HuH-7.5 (cell line): ENCODE measurements at regions not wholly inside any gene's neighbourhood (a gene's known extent, or its start where the extent isn't known, plus 50 kb on each side); places are given as distances from the start of the nearest gene placed in this dataset.
"Not testable (repeated sequence)": the region's sequence is repeated elsewhere in the genome, so short reads cannot be mapped to it uniquely, and the experiment has no call there.

Experiments
- DNase-seq: peaks from one replicate; pipeline ENCODE4 v3.0.0; 2011; ENCODE audit warnings: low spot score

- DNase-seq = no peak
Measured at GRCh38 chr4:130812117-130812765, 1716.3 kb downstream of the C4orf33 start.

- no peak for DNase-seq
Measured at GRCh38 chr4:130814896-130815295, 1718.9 kb downstream of the C4orf33 start.

GRCh38 chr4:130820448-130820847 is 1724.5 kb downstream of the C4orf33 start:
- no peak for DNase-seq

GRCh38 chr4:130825284-130825683 is 1729.3 kb downstream of the C4orf33 start:
- DNase-seq = no peak

GRCh38 chr4:130850019-130850524 is 1754.1 kb downstream of the C4orf33 start:
- DNase-seq = no peak

- no peak for DNase-seq
Measured at GRCh38 chr4:130851107-130851506, 1755.2 kb downstream of the C4orf33 start.

- no peak for DNase-seq
Measured at GRCh38 chr4:130851932-130852331, 1756.0 kb downstream of the C4orf33 start.

GRCh38 chr4:130855533-130855932 is 1759.6 kb downstream of the C4orf33 start:
- DNase-seq = no peak

- DNase-seq = no peak
Measured at GRCh38 chr4:130859991-130860390, 1764.0 kb downstream of the C4orf33 start.

- no peak for DNase-seq
Measured at GRCh38 chr4:130896920-130897319, 1801.0 kb downstream of the C4orf33 start.

- no peak for DNase-seq
Measured at GRCh38 chr4:130901321-130901720, 1805.4 kb downstream of the C4orf33 start.

- DNase-seq = no peak
Measured at GRCh38 chr4:130922955-130923354, 1827.0 kb downstream of the C4orf33 start.

GRCh38 chr4:130955520-130955919 is 1859.6 kb downstream of the C4orf33 start:
- DNase-seq = no peak

- DNase-seq = no peak
Measured at GRCh38 chr4:130985371-130985770, 1889.4 kb downstream of the C4orf33 start.

- DNase-seq = no peak
Measured at GRCh38 chr4:130995988-130996387, 1900.0 kb downstream of the C4orf33 start.

- no peak for DNase-seq
Measured at GRCh38 chr4:131001371-131001770, 1905.4 kb downstream of the C4orf33 start.

- no peak for DNase-seq
Measured at GRCh38 chr4:131002132-131002531, 1906.2 kb downstream of the C4orf33 start.

GRCh38 chr4:131006388-131006787 is 1910.4 kb downstream of the C4orf33 start:
- DNase-seq = no peak

GRCh38 chr4:131011961-131012360 is 1916.0 kb downstream of the C4orf33 start:
- DNase-seq = not testable (repeated sequence)

- no peak for DNase-seq
Measured at GRCh38 chr4:131013226-131013625, 1917.3 kb downstream of the C4orf33 start.

GRCh38 chr4:131026771-131027170 is 1930.8 kb downstream of the C4orf33 start:
- no peak for DNase-seq

- DNase-seq = no peak
Measured at GRCh38 chr4:131044368-131044767, 1948.4 kb downstream of the C4orf33 start.

GRCh38 chr4:131046821-131047220 is 1950.9 kb downstream of the C4orf33 start:
- no peak for DNase-seq

GRCh38 chr4:131052646-131053045 is 1956.7 kb downstream of the C4orf33 start:
- DNase-seq = no peak
